Sciatic nerve (tissue), 2 donors: ENCODE measurements at regions not wholly inside any gene's neighbourhood (a gene's known extent, or its start where the extent isn't known, plus 50 kb on each side); places are given as distances from the start of the nearest gene placed in this dataset.
A peak's percentile ranks its signal among the peaks of the same experiment; 100 is the strongest.

Experiments used
- ATAC-seq: fragments of 200-7000 bp; cut with Tn5 transposase; one replicate; pipeline ENCODE4 v1.9.1; 2020; ENCODE audit warnings: mild to moderate bottlenecking, moderate library complexity
- DNase-seq: peaks from one replicate; pipeline ENCODE4 v3.0.0-alpha.2; 2020; ENCODE audit warnings: low spot score
- intact Hi-C: fragments of 100-400 bp; cut with DNase I; formaldehyde crosslinking; loops from one replicate; pipeline ENCODE4 v1.14.2; 2022
- donor health status: DM: no; HTN: no; CAD: no.
- donor health status: DM: no; HTN: no; CAD: no.

DNA sequence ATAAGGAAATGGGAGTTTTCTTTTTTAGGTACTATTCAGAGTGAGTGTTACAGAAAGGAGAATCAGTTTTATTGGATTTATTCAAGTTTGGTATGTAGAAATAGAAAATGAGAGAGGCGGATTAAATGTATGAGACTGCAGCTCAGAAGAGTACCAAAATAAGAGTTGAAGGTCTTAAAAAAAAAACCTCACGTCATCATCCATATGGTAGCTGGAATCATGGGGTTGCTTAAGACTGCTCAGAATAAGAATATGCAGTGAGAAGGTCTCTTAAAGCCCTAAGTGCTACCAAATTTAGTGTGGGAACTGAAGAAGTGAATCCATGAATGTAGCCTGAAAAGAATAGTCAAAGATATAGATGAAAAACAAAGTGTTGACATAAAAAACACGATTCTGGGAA is 825.5 kb upstream of the SEL1L start:
- DNase-seq: no peak
- intact Hi-C loops: no loop called here
- no peak for ATAC-seq

DNA sequence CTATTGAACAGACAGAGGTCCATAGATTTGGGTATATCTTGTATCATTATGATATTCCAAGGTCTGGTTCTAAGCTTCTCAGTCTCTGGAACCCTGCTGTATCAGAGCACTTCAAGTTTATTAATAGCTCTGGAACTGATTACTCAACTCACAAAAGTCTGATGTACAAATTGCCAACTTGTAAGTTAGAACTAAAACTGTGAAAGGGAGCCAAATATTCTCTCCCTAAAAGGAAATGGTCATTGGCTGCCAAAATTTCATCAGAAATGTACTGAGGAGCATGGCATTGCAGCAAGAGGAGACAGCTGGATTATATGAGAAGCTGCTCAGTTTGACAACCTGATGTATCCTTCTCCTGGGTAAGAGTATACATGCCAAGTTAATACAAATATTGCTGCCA is 828.8 kb upstream of the SEL1L start:
- no peak for DNase-seq
- intact Hi-C loops: no loop called here
- ATAC-seq: peak; percentile 53

DNA sequence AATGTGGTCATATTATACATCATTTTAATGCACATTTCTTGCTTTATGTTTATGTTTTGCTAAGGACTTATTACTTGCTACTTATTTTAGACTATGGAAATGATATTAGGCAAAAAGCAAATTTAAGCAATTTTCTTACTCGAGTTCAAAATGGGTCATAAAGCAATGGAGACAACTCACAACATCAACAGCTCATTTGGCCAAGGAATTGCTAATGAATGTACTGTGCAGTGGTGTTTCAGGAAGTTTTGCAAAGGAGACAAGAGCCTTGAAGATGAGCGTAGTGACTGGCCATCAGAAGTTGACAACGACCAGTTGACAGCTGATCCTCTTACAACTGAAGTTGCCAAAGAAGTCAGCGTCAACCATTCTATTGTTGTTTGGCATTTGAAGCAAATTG is 831.8 kb upstream of the SEL1L start:
- intact Hi-C loops: no loop called here
- no peak for ATAC-seq
- no peak for DNase-seq

DNA sequence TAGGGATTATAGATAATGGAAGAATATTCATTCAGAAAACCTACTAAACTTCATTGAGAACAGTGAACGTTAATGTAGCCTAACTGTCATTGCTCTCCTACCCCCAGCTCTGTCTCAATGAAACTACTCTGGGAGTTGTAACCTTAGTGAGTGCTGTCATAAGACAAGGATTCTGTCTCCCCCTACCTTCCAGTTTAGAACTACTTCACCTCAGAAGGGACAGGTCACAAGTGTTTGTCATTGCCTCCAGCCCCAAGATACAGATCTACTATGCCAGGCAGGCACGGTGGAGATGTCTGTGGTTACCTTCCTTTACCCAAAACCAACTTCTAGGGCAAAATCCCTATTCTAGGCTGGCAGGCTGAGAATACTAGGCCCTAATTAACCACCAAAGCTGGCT is 833.1 kb upstream of the SEL1L start:
- intact Hi-C loops: no loop called here
- DNase-seq: no peak
- ATAC-seq: no peak

DNA sequence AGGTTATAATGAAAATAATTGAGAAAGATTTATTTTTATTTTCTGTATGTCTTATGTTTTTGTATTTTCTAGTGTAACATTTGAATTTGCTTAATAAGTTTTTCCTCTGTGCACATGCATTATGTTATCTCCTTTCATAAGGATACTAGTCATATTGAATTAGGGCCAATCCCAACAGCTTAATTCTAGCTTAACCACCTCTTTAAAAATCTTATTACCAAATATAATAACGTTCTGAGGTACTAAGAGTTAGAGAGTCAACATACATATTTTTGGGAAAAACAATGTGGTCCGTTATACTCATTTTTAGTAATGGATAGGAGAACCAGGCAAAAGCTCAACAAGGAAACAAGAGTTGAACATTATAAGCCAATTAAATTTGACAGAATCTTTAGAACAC is 845.6 kb upstream of the SEL1L start:
- intact Hi-C loops: no loop called here
- no peak for DNase-seq
- no peak for ATAC-seq

DNA sequence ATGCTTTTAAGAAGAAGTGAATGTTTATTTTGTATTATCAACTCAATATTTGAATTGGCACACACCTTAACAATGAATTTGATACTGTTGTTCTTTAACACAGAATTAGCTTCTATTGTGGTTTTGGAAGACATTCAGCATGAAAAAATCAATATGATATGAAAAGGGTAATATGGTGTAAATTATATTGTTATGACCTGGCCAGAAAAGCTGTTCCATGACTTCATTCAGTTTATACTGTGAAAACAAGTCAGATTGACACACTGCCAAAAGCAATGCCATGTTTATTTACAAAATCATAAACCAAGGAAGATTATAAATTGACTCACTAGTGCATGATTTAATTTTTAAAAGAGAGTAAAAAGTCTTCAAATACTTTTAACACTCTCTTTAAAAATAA is 851.4 kb upstream of the SEL1L start:
- intact Hi-C loops: no loop called here
- ATAC-seq (no peak), DNase-seq (no peak)

DNA sequence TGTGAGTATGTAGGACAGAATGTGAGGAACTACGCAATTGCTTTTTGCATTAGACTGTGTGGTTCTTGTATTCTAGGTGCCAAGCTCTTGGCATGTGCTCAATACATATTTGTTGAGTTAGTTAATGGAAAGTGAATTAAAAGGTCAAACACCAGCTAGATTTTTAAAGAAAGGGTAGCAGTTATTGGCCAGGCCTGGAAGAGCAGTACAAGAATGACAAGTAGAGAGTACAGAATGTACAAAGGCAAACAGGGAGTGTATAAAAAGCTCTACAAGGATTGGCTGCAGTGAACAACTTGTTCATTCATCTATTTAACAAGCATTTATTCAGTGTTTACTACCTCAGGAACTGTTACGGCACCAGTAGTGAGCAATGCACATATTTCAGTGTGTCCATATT is 854.0 kb upstream of the SEL1L start:
- peak; percentile 92 for ATAC-seq
- no peak for DNase-seq
- intact Hi-C loops: no loop called here

DNA sequence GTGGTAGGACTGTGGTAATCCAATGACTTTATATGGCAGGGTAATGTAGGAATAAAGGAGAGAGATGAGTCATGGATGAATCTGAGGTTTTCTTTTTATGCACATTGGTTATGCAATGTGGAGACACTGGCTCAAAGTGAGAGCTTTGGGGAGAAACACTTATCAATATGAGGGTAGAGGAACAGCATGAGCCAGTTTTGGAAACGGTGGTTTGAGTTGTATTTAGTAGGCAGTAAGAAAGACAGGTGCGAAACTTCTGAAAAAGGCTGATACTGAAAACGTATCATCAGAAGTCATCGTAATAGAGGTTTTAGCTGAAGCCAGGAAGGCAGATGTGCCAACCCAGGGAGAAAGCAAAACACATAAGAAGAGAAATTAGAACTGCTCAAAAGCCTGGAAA is 854.8 kb upstream of the SEL1L start:
- ATAC-seq (no peak), DNase-seq (no peak)
- intact Hi-C loops: no loop called here

DNA sequence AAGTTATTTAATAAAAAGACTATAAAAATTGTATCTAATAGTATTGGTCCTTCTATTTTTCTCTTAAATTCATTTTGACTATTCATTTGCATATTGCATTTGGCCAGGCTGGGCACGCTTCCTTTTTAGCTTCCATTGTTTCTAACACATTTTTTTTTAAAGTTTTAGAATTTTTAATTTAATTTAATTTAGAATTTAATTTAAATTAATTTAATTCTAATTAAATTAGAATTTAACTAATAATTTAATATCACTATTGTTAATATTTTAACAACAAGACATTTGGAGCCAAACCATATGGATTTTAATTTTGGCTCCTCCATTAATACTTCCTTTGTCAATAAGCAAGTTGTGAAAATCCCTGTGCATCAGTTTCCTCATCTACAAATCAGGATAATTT is 856.9 kb upstream of the SEL1L start:
- ATAC-seq (no peak), DNase-seq (no peak)
- intact Hi-C loops: no loop called here

DNA sequence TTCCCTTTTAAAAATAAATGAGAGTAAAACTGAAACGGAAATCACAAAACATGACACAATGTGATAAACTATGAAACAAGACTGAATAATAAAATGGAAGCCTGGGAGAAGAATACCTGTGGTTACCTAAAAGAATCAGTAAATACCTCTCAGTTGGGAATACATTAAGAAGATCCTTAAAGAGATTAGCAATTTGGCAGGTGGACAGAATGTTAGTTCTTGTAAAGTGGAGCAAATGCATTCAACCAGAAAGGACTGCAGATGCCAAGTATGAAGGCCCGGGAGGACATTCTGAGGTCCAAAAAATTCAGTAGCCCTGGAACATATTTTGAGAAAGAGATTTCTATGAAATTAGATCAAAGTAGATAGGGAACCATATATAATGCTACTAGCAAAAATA is 861.3 kb upstream of the SEL1L start:
- DNase-seq (no peak), ATAC-seq (no peak)
- intact Hi-C loops: no loop called here

DNA sequence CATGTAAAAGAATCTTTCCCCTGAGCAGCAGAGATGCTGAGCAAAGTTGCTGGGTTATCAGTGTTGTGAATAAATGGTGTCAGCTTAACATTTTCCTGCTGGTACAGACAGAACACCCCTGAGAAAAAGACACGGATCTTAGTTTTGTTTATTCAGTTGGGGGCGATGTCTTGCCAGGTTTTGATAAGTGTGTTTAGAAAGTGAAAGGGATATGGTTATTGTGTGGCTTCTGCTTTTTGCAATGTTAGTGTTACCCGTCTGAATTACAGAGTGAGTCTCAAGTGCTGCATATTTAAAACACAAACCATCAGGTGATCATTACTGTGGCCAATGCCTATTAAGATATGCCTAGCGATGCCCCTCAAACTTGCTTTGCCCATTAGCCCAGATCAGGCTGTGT is 864.6 kb upstream of the SEL1L start:
- intact Hi-C loops: no loop called here
- peak; percentile 42 for ATAC-seq
- DNase-seq: no peak

DNA sequence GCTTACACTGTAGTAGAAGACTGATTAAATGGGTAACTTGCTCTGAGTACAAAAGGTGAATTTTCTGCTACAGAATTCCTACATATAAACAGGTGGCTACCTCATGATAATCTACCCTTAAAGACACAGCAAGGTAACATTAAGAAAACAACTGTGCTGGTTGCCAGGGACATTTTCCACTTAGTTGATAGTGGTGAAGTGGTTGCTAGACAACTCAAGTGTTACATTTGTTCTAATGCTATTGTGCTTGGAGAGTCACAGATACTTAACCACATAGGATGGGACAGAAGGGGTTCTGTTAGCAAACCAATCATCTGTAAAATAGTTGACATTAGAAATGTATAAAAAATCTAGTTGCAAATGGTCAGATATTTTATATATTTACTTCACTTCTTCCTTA is 870.3 kb upstream of the SEL1L start:
- DNase-seq: no peak
- intact Hi-C loops: no loop called here
- no peak for ATAC-seq

DNA sequence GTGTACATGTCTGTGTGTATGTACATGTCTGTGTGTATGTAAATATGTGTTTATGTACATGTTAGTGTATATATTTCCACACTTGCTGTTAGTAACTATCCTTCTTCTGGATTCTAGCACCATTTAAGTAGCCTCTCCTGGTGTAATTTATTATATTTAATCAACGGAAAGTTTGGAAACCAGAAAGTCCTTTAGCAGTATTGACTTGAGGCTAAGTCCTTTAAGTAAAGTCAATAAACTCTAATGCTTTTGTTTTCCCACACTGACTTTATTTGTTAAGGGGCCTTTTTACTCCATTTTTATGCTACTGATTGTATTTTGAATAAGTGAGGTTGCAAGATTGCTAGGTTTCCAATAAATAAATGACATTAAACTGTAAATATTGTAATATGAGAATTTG is 876.4 kb upstream of the SEL1L start:
- DNase-seq (no peak), ATAC-seq (no peak)
- intact Hi-C loops: no loop called here

DNA sequence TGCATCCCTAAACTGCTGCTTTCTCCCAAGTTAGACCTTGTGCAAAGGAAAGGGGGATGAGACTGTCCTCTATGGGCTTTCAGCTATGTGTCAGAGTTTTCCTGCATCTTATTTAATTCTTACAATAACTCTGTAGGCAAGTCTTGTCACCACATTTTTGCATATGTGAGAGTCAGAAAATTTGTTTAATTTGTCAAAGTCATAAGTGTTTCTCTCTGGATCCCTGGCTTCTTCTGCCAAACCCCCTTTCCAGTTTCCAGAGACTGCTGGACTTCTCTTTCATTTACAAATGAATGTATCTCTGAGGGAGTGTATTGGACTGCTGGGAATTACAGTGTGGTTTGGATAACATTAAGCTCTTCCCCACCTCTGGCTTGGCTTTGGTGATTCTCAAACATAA is 877.6 kb upstream of the SEL1L start:
- DNase-seq: no peak
- intact Hi-C loops: no loop called here
- ATAC-seq: no peak

DNA sequence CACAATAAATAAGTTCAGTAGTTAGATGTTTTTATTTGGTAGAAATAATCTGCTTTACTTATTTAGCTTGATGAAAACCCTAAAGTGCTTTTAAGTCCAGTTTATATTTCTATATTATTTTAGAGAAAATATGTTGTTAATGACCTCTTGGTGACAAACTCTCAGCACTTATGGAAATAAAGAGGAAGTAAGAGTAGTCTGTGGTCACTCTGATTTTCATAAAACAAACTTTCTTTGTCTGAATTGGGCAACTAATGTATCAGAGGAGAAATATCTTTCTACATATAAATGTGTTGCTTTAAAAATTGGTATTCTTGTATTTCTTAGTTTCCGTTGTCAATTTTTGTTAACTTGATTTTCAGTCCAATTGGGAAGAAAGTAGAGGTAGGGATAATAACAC is 878.9 kb upstream of the SEL1L start:
- ATAC-seq: no peak
- no peak for DNase-seq
- intact Hi-C loops: no loop called here

DNA sequence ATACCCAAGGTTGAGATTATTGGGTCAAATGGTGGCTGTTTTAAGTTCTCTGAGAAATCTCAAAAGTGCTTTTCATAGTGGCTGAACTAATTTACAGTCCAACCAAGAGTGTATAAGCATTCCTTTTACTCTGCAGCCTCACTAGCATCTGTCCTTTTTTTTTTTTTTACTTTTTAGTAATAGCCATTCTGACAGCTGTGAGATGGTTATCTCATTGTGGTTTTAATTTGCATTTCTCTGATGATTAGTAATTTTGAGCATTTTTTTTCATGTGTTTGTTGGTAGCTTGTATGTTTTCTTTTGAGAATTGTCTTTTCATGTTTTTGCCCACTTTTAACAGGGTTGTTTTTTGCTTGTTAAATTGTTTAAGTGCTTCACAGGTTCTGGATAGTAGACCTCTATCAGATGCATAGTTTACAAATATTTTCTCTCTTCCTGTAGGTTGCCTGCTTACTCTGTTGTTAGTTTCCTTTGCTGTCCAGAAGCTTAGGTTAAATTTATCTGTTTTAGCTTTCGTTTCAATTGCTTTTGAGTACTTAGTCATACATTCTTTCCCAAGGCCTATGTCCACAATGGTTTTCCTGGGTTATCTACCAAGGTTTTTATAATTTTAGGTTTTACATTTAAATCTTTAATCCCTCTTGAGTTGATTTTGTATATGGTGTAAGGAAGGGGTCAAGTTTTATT is 881.3 kb upstream of the SEL1L start:
- ATAC-seq (no peak), DNase-seq (no peak)
- intact Hi-C loops: no loop called here

DNA sequence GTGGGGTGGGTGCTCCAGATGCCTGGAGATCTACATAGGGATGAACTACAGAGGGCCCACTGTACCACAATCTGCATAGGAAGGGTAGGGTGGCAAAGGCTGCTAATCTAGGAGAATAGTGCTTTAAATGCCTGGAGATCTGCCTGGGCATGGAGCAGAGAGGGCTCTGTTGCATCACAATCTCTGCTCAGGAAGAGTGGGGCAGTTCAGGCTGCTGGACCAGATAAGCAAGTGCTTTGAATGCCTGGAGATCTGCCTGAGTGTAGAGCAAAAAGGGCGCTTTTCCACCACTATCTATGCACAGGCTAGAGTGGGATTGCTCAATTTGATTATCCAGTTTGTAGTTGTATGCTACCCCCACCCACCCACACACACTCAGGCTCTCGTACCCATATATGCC is 886.3 kb upstream of the SEL1L start:
- no peak for ATAC-seq
- no peak for DNase-seq
- intact Hi-C loops: no loop called here

DNA sequence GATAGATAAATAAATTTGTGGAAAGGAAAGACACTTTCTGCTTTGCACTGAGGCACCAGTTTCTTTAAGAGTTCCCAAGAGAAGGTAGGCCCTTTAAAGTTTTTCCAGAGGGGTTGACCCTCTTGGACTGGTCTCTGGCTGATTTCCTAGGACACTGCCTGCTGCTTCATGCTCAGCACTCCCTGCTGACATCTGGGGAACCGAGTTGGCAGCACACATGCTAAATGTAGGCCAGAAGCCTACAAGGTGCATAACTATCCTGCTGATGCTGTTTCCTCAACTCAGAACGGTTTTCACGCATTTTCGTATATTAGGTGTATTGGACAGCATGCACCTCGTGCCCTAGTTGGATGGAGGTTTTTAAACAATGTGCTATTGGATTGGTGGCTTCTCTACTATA is 887.2 kb upstream of the SEL1L start:
- peak; percentile 62 for ATAC-seq
- intact Hi-C loops: no loop called here
- DNase-seq: no peak

DNA sequence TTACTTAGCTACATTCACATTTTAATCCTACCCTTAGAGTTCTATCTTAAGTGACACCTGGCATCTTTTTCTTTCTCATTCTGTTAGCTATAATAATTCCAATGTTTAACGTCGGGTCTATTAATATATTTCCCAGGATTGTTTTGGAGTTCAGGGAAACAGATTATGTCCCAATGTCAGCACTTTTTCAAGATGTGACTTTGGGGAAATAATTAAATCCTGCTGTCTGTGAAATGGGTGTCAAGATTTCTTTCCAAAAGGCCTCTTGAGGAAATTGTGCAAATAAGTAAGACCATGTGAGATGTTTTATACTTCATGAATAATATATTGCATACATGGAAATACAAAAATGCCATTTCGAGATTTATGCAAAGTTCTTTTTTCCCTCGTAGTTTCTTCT is 887.6 kb upstream of the SEL1L start:
- no peak for ATAC-seq
- no peak for DNase-seq
- intact Hi-C loops: no loop called here

DNA sequence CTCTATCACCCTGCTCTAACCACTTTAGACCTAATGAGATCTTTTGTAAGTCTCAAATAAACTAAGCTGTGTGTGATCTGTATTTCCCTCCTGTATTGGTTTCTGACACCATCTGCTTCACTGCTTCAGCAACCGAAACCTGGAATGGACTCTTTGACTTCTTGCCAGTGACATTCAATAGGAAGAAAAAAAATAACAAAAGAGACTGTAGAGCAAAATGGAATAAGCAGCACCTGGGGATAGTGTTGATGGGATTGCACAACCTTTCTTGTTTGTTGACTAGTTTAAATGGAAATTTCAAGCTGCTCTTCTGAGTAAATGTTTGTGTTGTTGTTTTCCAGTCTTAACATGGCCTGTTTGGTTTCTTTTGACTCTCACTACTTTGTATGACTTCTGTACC is 888.6 kb upstream of the SEL1L start:
- intact Hi-C loops: no loop called here
- ATAC-seq: no peak
- no peak for DNase-seq

DNA sequence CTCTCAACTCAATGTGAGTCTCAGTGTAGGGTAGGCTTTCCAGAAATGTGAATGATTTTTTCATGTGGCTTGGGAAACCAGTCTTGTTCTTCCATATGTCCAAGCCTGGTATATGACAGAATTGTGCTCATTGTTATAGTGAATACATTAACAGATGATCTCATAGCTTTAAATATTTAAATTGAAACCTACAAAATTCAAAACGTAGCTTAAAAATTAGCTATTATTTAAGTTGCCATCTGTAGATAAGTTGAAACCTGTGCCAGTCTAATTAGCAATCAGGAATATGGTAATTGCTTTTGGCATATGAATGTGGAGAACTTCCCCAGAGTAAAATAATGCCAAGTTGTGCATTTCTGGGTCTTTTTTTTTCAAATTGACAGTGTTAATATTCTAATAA is 891.6 kb upstream of the SEL1L start:
- ATAC-seq (no peak), DNase-seq (no peak)
- intact Hi-C loops: no loop called here

DNA sequence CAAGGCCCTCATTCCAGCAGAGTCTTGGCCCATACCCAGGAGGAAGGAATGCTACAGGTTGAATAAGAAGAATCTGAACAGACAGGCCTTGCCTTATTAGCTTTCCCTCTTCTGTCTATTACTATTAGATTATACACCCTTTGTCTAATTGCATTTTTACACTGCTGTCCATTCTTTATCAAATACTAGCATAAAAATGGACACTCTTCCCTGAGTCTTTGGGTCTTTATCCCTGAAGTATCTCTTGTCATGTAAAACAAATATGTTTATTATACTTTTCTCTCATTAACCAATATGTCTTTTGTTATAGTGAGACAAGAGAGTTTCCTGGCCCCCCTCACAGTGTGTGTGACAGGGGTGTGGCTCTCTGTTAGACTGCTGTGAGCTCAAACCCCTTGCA is 897.4 kb upstream of the SEL1L start:
- intact Hi-C loops: no loop called here
- ATAC-seq: no peak
- no peak for DNase-seq
